PC-3 (cell line): ENCODE measurements at regions not wholly inside any gene's neighbourhood (a gene's known extent, or its start where the extent isn't known, plus 50 kb on each side); places are given as distances from the start of the nearest gene placed in this dataset.

Source experiments
- ATAC-seq: fragments of 200-7000 bp; cut with Tn5 transposase; 2 replicates; pipeline ENCODE4 v1.9.1; 2020; ENCODE audit warnings: mild to moderate bottlenecking, moderate library complexity
- BruUV-seq: library from RNA; stranded (reverse); fragments of 400-500 nt; replicated peaks from 2 replicates; lab custom pipeline; 2021; lab: Mats Ljungman, UMichigan
- CTCF ChIA-PET: fragments of 300-600 bp; sonication (Branson Sonifier 250); formaldehyde crosslinking; loops from one replicate; lab custom pipeline; 2022; ENCODE audit warnings: antibody characterized with exemption; lab: Charles Lee
- POLR2A ChIA-PET: fragments of 300-600 bp; sonication (Branson Sonifier 250); formaldehyde crosslinking; loops from one replicate; lab custom pipeline; 2022; ENCODE audit warnings: antibody characterized with exemption; ENCODE audit not compliant: unreplicated experiment; lab: Charles Lee
- DNase-seq: peaks from one replicate; pipeline ENCODE4 v3.0.0-alpha.2; 2015
- H2AFZ ChIP-seq: fragments of 300-600 bp; sonication (generic); 2 replicates; pipeline ENCODE4 v1.6.0; 2016; ENCODE audit warnings: antibody characterized with exemption, low read length
- H3F3A ChIP-seq: fragments of 300-600 bp; sonication (generic); one replicate; pipeline ENCODE4 v1.6.0; 2017; ENCODE audit warnings: antibody characterized with exemption, low read length, control low read depth, mild to moderate bottlenecking; ENCODE audit not compliant: unreplicated experiment
- H3K27ac ChIP-seq: fragments of 300-600 bp; sonication (generic); 2 replicates; pipeline ENCODE4 v1.5.1; 2016; ENCODE audit warnings: mild to moderate bottlenecking, low read length
- H3K27me3 ChIP-seq: fragments of 300-600 bp; sonication (generic); 2 replicates; pipeline ENCODE4 v1.6.1; 2016; ENCODE audit warnings: low read length, mixed read lengths
- H3K36me3 ChIP-seq: fragments of 300-600 bp; sonication (generic); 2 replicates; pipeline ENCODE4 v1.6.1; 2016; ENCODE audit warnings: low read depth, mixed run types, low read length, mixed read lengths
- H3K4me1 ChIP-seq: fragments of 300-600 bp; sonication (generic); 2 replicates; pipeline ENCODE4 v1.5.1; 2016; ENCODE audit warnings: low read length; ENCODE audit not compliant: insufficient read depth
- H3K4me2 ChIP-seq: fragments of 300-600 bp; sonication (generic); 2 replicates; pipeline ENCODE4 v1.6.0; 2016; ENCODE audit warnings: low read length
- H3K4me3 ChIP-seq: fragments of 300-600 bp; sonication (generic); 2 replicates; pipeline ENCODE4 v1.5.1; 2016; ENCODE audit warnings: mild to moderate bottlenecking, low read length, mixed read lengths
- H3K79me2 ChIP-seq: fragments of 300-600 bp; sonication (generic); 2 replicates; pipeline ENCODE4 v1.6.1; 2017; ENCODE audit warnings: low read length, mixed read lengths
- H3K9ac ChIP-seq: fragments of 300-600 bp; sonication (generic); 2 replicates; pipeline ENCODE4 v1.6.0; 2016; ENCODE audit warnings: mild to moderate bottlenecking, low read length
- H3K9me2 ChIP-seq: fragments of 300-600 bp; sonication (generic); replicated peaks from 2 replicates; pipeline ENCODE4 v1.6.1; 2016; ENCODE audit warnings: mixed run types, low read length, mixed read lengths
- H3K9me3 ChIP-seq: fragments of 300-600 bp; sonication (generic); 2 replicates; pipeline ENCODE4 v1.6.1; 2016; ENCODE audit warnings: low read length, mixed read lengths
- H4K20me1 ChIP-seq: fragments of 300-600 bp; sonication (generic); 2 replicates; pipeline ENCODE4 v1.6.1; 2016; ENCODE audit warnings: low read length, mixed read lengths
- EZH2 ChIP-seq: fragments of 300-600 bp; sonication (generic); IDR thresholded peaks from one replicate; pipeline ENCODE4 v1.6.1; 2017; ENCODE audit warnings: antibody characterized with exemption, mild to moderate bottlenecking, low read length; ENCODE audit not compliant: unreplicated experiment
- EZH2phosphoT487 ChIP-seq: fragments of 300-600 bp; sonication (generic); IDR thresholded peaks from 2 replicates; pipeline ENCODE4 v1.6.1; 2018; ENCODE audit warnings: mild to moderate bottlenecking, antibody characterized with exemption, low read length, borderline replicate concordance
- intact Hi-C: fragments of 100-400 bp; cut with micrococcal nuclease; formaldehyde crosslinking; loops from 2 replicates; pipeline ENCODE4 v1.9.0; 2023
- TF ChIP-seq, protein P1 (sequence below): fragments of 300-600 bp; sonication (generic); conservative IDR thresholded peaks from 2 replicates; pipeline ENCODE4 v1.5.1; 2017; ENCODE audit warnings: antibody characterized with exemption, low read depth, mild to moderate bottlenecking, low read length

DNA sequence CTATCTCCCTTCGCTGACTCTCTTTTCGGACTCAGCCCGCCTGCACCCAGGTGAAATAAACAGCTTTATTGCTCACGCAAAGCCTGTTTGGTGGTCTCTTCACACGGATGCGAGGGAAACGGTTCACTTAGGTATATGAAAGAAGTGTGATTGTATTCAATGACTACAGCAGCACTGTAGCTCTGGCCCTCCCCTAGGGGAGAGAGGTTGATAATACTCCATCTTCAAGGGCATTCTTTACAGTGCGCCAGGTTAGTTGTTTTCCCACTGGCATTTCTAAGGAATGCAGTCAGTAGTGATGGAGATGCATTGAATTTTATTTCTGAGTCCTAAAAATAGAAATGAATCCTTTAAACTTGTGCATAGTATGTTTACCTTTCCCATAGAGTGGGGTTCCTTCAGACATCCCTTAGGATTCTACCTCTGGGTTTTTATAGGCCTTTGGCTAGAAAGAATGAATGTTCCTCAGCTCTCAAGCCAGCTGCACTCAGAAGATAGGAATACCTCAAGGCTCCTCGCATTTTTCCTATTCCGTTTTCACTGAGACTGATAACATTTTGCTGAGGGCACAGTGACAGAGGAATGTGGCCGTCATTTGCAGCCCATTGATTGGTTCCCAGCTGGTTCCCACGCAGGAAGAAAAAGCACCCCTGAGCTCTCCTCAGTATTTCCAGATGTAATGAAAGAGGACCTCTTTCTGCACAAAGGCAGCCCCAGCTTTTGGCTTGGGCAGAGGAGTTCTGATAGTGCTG is 131.8 kb upstream of the C2CD4B start:
- Histone ChIP-seq H3K27me3 (peaks cover 19% of the 10 kb centered on the region; the same call in 1 of the 2 replicates), H3K4me1 (no peaks in the 10 kb centered on the region), H3K27ac (no peak overlapping the region), H3K9me2 (no peaks in the 10 kb centered on the region), H3K4me2 (no peak overlapping the region), H2AFZ (no peak overlapping the region), H4K20me1 (no peaks in the 10 kb centered on the region), H3F3A (no peaks in the 10 kb centered on the region), H3K36me3 (no peaks in the 10 kb centered on the region), H3K9ac (no peak overlapping the region), H3K79me2 (no peaks in the 10 kb centered on the region), H3K4me3 (no peak overlapping the region), H3K9me3 (no peaks in the 10 kb centered on the region)
- intact Hi-C loops: no loop called here
- ChIA-PET POLR2A (no interaction called here), CTCF (no interaction called here)
- TF ChIP-seq, protein P1, sequence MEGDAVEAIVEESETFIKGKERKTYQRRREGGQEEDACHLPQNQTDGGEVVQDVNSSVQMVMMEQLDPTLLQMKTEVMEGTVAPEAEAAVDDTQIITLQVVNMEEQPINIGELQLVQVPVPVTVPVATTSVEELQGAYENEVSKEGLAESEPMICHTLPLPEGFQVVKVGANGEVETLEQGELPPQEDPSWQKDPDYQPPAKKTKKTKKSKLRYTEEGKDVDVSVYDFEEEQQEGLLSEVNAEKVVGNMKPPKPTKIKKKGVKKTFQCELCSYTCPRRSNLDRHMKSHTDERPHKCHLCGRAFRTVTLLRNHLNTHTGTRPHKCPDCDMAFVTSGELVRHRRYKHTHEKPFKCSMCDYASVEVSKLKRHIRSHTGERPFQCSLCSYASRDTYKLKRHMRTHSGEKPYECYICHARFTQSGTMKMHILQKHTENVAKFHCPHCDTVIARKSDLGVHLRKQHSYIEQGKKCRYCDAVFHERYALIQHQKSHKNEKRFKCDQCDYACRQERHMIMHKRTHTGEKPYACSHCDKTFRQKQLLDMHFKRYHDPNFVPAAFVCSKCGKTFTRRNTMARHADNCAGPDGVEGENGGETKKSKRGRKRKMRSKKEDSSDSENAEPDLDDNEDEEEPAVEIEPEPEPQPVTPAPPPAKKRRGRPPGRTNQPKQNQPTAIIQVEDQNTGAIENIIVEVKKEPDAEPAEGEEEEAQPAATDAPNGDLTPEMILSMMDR: no peak
- TF ChIP-seq EZH2 (no peak), EZH2phosphoT487 (no peak)
- no peak for DNase-seq
- ATAC-seq: no peak
- BruUV-seq: no TSS peak

DNA sequence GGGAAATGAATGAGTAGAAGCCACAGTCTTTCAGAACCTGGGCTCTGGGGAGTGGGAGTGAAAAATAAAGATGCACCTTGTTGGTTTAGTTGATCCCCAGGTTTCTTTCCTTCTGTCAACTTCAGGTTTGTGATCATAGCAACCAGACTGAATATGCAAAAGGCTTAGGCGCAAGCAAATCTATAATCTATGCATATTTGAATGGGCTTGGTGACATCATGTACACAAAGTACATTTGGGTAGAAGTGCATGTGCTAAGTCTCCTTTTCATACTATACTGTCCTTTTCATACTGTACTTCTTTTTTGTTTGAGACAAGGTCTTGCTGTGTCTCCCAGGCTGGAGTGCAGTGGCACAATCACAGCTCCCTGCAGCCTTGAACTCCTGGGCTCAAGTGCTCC is 132.4 kb upstream of the C2CD4B start:
- H4K20me1 ChIP-seq: no peaks in the 10 kb centered on the region
- H3F3A ChIP-seq: no peaks in the 10 kb centered on the region
- CTCF ChIA-PET: no interaction called here
- no peak overlapping the region for H3K4me2 ChIP-seq
- intact Hi-C loops: no loop called here
- TF ChIP-seq EZH2 (no peak), EZH2phosphoT487 (no peak)
- TF ChIP-seq, protein P1: no peak
- ATAC-seq (no peak), DNase-seq (no peak)
- H3K27ac ChIP-seq: no peak overlapping the region
- no peak overlapping the region for H3K9ac ChIP-seq
- H3K9me3 ChIP-seq: no peaks in the 10 kb centered on the region
- no peak overlapping the region for H2AFZ ChIP-seq
- BruUV-seq: no TSS peak
- H3K79me2 ChIP-seq: no peaks in the 10 kb centered on the region
- peaks cover 21% of the 10 kb centered on the region; the same call in 1 of the 2 replicates for H3K27me3 ChIP-seq
- POLR2A ChIA-PET: no interaction called here
- no peaks in the 10 kb centered on the region for H3K9me2 ChIP-seq
- no peak overlapping the region for H3K4me3 ChIP-seq
- H3K4me1 ChIP-seq: no peaks in the 10 kb centered on the region
- no peaks in the 10 kb centered on the region for H3K36me3 ChIP-seq

DNA sequence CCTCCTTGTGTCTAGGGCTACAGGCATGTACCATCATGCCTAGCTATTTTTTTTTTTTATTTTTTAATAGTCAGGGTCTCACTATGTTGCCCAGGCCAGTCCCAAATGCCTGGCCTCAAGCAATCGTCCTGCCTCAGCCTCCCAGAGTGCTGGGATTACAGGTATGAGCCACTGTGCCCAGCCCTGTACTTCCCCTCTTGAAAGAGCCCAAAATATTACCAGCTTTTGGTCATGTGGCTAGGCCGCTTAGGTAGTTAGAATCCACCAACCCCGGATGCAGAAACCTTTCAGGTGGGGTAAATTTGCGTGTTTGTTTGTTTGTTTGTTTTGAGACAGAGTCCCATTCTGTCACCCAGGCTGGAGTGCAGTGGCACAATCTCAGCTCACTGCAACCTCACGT is 132.8 kb upstream of the C2CD4B start:
- no TSS peak for BruUV-seq
- ATAC-seq: no peak
- no peaks in the 10 kb centered on the region for H4K20me1 ChIP-seq
- POLR2A ChIA-PET: no interaction called here
- DNase-seq: no peak
- H3F3A ChIP-seq: no peaks in the 10 kb centered on the region
- H2AFZ ChIP-seq: no peak overlapping the region
- no peaks in the 10 kb centered on the region for H3K9me2 ChIP-seq
- no peak overlapping the region for H3K27ac ChIP-seq
- no peak overlapping the region for H3K4me3 ChIP-seq
- H3K4me1 ChIP-seq: no peaks in the 10 kb centered on the region
- CTCF ChIA-PET: no interaction called here
- no peak overlapping the region for H3K9ac ChIP-seq
- H3K9me3 ChIP-seq: no peaks in the 10 kb centered on the region
- H3K79me2 ChIP-seq: no peaks in the 10 kb centered on the region
- TF ChIP-seq, protein P1: no peak
- TF ChIP-seq EZH2: no peak
- no peak for TF ChIP-seq EZH2phosphoT487
- peaks cover 21% of the 10 kb centered on the region; the same call in 1 of the 2 replicates for H3K27me3 ChIP-seq
- intact Hi-C loops: no loop called here
- no peaks in the 10 kb centered on the region for H3K36me3 ChIP-seq
- H3K4me2 ChIP-seq: no peak overlapping the region
